ENCODE measurements at regions not wholly inside any gene's neighbourhood (a gene's known extent, or its start where the extent isn't known, plus 50 kb on each side); places are given as distances from the start of the nearest gene placed in this dataset.

GRCh38 chr7:112398534-112398933 is 51.7 kb upstream of the IFRD1 start (continued):
- TF ChIP-seq PRDM10 (CRISPR knock-in tag; IDR thresholded peaks at IDR 0.05; ENCODE audit: low read depth) (no peak), ZSCAN21 (CRISPR knock-in tag; IDR thresholded peaks at IDR 0.05; ENCODE audit: borderline replicate concordance) (no peak)

GRCh38 chr7:112399501-112399900 is 50.8 kb upstream of the IFRD1 start:
- Histone ChIP-seq H2AFZ (ENCODE audit: low read length) (no peak overlapping the region), H3K79me2 (ENCODE audit: insufficient read depth, low read length) (no peaks in the 10 kb centered on the region), H4K20me1 (ENCODE audit: insufficient read depth, low read length) (no peaks in the 10 kb centered on the region), H3K27me3 (ENCODE audit: control insufficient read depth in 1 of 2, insufficient read depth in 2 of 2, low read length in 2 of 2) (peaks cover 0 to 7% of the 10 kb centered on the region in 2 experiments; a peak in 3 of 5 replicates), H3K9me3 (ENCODE audit: low read length) (no peaks in the 10 kb centered on the region), H3K4me2 (ENCODE audit: low read depth, low read length) (no peak overlapping the region), H3K27ac (ENCODE audit: extremely low read length, insufficient read depth, low read length) (no peak overlapping the region), H3K36me3 (replicated peaks in 1 of 2; ENCODE audit: control insufficient read depth in 1 of 2, insufficient read depth in 2 of 2, low read length in 2 of 2) (no peaks in the 10 kb centered on the region), H3K9ac (ENCODE audit: insufficient read depth, low read depth, low read length) (no peak overlapping the region), H3K4me1 (ENCODE audit: insufficient read depth, low read length) (no peaks in the 10 kb centered on the region), H3K4me3 (replicated peaks in 1 of 3; ENCODE audit: insufficient read depth in 1 of 3, low read depth in 2 of 3, low read length in 3 of 3) (no peak overlapping the region)
- DNase-seq (ENCODE audit: low spot score): no peak
- TF ChIP-seq SRSF1 (optimal IDR thresholded peaks at IDR 0.05; ENCODE audit: low read depth, low read length): no peak
- TF ChIP-seq ZIK1 (CRISPR knock-in tag; IDR thresholded peaks at IDR 0.05; ENCODE audit: borderline replicate concordance, low read depth): no peak
- no peak for TF ChIP-seq ZNF253 (CRISPR knock-in tag; IDR thresholded peaks at IDR 0.05; ENCODE audit: borderline replicate concordance)
- no peak for TF ChIP-seq HDAC2 (CRISPR knock-in tag; IDR thresholded peaks at IDR 0.05)
- TF ChIP-seq ARNT (IDR thresholded peaks at IDR 0.05): no peak
- TF ChIP-seq SRSF9 (IDR thresholded peaks at IDR 0.05; ENCODE audit: borderline replicate concordance, insufficient read depth, low read depth, low read length, poor library complexity, severe bottlenecking): no peak
- no peak for TF ChIP-seq FOXC1 (CRISPR knock-in tag; IDR thresholded peaks at IDR 0.05; ENCODE audit: borderline replicate concordance)
- no peak for TF ChIP-seq HHEX (CRISPR knock-in tag; IDR thresholded peaks at IDR 0.05)
- TF ChIP-seq NFIC (IDR thresholded peaks at IDR 0.05; ENCODE audit: low read length): no peak
- no peak for TF ChIP-seq ZNF691 (CRISPR knock-in tag; IDR thresholded peaks at IDR 0.05; ENCODE audit: borderline replicate concordance, low read depth)
- TF ChIP-seq AHDC1 (CRISPR knock-in tag; IDR thresholded peaks at IDR 0.05; ENCODE audit: borderline replicate concordance): no peak
- intact Hi-C loops (cut with micrococcal nuclease; ENCODE audit: unreplicated experiment): no loop called here
- no peak for FAIRE-seq
- in situ Hi-C loops (cut with HindIII; ENCODE audit: extremely low pct_ligation_motif_present, low pct_unique_long_range_greater_than_20kb): no loop called here
- no TSS peak for BruUV-seq (replicated peaks)
- ATAC-seq: no peak
- 0% methylated on average over 1 of the region's 1 CpG for WGBS (ENCODE audit: low lambda C conversion rate)
- POLR2A ChIA-PET: no interaction called here
- CTCF ChIA-PET (ENCODE audit: low intra/inter-chr PET ratio, low total read pairs): no interaction called here
